NCI-H146 treated with DMSO at 0.1 percent for 48 hours (cell line): ENCODE measurements at regions not wholly inside any gene's neighbourhood (a gene's known extent, or its start where the extent isn't known, plus 50 kb on each side); places are given as distances from the start of the nearest gene placed in this dataset.
A peak's percentile ranks its signal among the peaks of the same experiment; 100 is the strongest.

Experiments
- DNase-seq: peaks from one replicate; lab custom pipeline; 2025; ENCODE audit not compliant: unreplicated experiment; lab: John Stamatoyannopoulos, UW

GRCh38 chr9:18137815-18138214, 336.1 kb upstream of the ADAMTSL1 start:
- no peak for DNase-seq

GRCh38 chr9:18138656-18139055, 335.3 kb upstream of the ADAMTSL1 start:
- DNase-seq: no peak

DNA sequence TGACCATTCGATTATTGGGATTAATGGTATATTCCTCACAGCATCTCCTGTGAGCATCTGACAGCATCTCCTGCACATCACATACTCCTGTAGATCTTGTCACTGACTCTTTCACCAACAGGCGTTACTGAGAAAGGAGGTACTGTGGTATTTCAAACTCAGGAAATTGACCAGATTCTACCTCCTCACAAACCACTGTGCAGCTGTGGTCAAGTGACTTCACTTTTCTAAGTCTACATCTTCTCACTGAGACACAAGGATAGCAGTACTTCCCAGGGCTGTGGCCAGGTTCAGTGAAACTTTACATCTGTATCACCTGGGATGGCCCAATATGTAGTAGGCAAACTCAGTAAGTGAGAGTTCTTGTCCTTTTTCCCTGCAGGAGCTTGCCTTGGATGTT, 332.3 kb upstream of the ADAMTSL1 start:
- DNase-seq: no peak

DNA sequence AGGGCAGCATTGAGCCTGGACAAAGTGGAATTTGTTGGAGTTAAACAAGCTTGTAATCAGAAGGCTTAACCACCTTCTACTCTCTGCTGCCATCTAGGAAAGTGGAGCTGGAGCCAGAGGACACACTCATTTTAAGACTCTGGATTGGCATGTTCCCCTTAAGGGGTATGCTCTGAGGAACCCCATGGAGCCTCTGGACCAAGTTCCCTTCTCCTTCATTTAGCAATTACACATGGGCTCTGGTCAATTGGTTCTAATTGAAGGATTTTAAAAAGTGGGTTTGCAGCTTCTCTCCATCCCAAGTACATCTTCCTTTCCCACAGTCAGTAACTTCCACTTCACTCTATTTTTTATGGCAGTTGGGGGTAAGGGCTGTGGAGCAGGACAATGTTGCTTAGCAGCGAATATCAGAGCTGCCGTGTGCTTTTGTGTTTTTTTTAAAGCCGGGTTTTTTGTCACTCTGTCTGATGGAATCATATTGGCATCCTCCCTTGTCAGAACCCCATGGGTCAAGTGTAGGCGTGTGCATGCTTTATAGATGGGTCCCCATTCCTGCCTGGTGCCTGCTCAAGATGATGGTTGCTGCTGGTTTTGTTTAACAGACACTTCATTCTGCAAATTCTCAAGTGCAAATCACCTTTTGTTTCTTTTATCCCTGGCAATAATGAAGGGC, 330.7 kb upstream of the ADAMTSL1 start:
- no peak for DNase-seq

DNA sequence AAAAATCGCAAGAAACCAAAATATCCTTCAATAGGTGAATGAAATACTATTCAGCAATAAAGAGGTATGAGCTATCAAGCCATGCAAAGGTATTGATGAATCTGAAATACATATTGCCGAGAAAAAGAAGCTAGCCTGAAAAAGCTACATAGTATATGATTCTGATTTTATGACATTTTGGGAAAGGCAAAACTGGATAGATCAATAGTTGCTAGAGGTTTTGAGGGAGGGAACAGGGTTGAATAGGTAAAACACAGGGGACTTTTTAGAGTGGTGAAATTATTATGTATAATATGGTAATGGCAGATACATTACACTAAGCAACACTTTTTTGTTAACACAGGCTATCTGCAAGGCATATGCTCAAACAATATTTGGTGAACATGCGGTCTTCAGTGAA, 327.6 kb upstream of the ADAMTSL1 start:
- no peak for DNase-seq

- DNase-seq: no peak
These were observed 324.4 kb upstream of the ADAMTSL1 start for GRCh38 chr9:18149471-18150011.

- DNase-seq: no peak
These were observed 319.3 kb upstream of the ADAMTSL1 start for GRCh38 chr9:18154661-18155060.

DNA sequence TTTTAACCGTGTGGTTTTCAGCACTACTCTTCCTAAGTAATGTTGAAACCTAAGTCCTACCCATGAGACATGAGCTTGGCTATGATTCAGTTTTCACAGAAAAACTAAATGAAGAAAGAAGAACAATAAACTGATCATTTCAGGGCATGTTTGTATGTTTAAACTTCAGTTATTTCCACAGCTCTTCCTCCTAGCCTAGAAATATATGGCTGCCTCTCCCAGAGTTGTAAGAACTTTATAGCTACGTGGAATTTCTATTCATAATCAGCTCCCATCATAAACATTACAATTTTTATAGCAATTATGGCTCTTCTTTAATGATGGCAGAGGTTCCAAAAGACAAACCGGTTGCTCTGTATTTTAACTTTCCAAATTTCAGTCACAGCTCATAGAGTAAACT, 314.7 kb upstream of the ADAMTSL1 start:
- DNase-seq: no peak

GRCh38 chr9:18163146-18163545, 310.8 kb upstream of the ADAMTSL1 start:
- DNase-seq: no peak

GRCh38 chr9:18167733-18168132, 306.2 kb upstream of the ADAMTSL1 start:
- DNase-seq: no peak

DNA sequence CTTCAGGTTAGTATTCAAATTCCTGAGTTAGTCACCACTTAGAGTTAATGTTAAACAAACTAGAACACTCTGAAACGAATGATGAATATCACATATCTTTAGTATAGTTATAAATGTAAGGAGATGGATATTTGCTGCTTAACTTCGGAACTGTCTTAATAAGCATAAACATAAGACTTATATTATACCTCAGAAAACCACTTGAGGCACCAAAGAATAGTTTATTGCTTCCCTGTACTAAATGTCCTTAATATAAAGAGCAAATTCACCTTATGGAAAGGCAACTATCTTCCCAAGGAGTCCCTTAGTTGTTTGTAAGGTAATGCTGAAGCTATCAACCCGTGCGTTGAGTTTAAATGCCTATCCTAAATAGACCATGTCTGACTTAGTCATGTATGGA, 300.0 kb upstream of the ADAMTSL1 start:
- DNase-seq: no peak

GRCh38 chr9:18182636-18183035, 291.3 kb upstream of the ADAMTSL1 start:
- no peak for DNase-seq

DNA sequence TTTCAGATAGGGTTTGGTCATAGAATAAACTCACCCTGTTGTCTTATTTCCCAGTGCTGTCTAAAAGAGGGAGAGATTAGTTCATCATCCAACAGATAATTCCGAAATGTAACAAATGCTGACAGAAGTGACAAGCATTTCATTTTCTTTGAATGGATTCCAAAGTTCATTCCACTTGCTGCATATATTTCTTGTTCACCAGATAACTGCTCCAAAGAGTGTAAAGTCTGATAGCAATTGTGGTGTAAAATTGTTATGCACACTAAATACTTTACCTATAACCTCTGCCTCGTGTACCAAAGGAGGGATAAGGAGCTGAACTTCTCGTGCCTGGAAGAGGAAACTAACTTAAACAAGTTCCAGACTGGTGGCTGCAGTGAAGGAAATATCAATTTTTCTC, 290.0 kb upstream of the ADAMTSL1 start:
- no peak for DNase-seq

DNA sequence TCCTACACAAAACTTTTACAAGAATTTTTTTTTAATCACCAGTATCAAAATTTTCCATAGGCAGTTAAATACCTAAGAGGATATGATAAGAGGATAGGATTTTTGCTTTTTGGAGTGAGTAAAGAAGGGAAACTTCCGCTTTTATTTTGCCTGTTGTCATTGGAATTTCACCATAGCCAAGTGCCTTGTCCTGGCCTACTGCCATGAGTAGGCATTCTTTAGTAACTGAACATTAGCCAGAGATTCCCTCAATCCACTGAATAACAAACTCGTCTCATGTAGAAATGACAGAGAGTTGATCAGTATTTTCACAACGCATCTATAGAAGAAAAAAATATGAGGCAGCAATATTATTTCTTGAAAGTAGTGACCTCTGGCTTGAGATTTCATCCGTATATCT, 289.6 kb upstream of the ADAMTSL1 start:
- DNase-seq: no peak

DNA sequence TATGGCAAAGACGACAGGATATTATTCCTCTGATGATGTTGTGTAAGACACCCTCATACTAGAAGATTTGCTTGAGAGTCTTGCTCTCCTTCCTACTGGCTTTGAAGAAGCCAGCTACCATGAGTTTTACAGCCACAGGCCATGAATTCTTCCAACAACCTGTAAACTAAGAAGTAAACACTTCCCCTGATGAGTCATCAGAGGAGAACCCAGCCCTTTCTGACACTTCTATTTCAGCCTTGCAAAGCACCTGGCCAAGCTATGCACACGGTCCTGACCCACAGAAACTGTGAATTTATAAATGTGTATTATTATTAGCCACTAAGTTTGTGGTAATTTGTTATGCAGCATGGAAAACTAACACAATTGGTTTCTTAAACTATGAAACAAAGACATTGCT, 288.8 kb upstream of the ADAMTSL1 start:
- DNase-seq: no peak

- DNase-seq: no peak
These were observed 285.0 kb upstream of the ADAMTSL1 start for GRCh38 chr9:18188971-18189370.

DNA sequence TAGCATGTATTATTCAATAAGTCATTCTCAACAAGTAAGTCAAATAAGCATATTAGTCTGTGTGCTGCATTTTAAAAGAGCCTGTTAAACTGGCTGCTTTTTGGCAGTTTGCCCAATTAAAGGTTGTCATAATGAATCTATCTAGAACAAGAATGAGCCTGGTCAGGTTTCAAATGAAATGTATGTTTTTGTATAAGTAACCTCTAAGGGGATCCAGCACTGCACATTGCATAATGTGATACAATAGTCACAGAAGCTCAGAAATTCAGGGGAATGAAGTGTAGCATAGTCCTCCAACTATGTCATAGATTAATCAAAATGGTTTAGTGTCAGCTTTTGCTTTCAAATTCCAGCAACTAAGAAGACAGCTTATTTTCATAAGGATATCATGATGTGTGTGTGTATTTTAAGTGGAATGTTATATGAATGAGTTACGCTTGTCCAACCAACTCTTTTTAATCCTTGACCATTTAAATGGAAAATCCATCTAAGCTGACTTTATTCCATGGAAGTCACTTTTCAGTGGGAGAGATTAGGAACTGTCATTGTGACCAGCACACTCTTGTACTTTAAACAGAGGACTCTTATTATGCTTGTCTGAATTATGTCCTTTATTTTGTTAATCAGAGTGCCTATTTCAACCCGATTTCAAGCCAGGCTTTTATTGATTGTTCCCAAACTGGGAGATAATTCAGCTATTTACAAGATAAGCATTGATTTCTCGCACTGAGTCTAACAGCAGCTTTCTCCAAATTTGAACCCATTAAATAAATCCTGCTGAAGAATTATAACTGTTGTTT, 283.9 kb upstream of the ADAMTSL1 start:
- peak; percentile 22 for DNase-seq

DNA sequence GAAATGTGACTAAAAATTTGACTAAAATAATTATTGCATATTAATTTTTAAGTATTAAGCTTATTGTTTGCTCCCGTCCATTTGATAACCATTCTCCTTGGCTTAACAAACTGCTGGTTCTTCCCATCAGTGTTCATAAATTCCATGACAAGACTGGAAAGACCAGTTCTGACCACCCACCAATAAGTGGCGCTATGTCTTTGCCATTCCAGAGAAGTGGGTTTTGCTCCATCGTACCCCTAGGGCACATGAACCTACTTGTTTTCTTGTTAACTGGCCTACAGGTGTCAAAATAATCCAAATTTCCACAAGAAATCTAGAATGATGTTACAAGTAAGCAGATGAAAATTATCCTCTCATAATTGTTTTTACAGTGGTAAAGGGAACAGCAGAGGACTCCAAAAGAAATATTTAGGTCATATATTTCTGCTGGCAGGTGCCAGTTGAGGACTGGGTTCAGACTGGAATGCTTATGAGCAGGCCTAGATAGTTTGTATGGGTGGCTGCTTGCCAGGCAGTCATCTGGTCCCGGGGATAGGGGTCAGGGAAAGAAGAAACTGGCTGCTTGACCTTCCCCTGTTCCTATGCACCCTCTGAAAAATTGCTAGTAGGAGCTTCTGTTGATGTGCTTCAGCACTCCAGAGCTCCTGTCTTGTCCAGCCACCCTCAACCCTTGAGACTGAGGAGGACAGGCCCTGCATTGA, 283.1 kb upstream of the ADAMTSL1 start:
- no peak for DNase-seq

GRCh38 chr9:18194316-18194715, 279.6 kb upstream of the ADAMTSL1 start:
- no peak for DNase-seq

DNA sequence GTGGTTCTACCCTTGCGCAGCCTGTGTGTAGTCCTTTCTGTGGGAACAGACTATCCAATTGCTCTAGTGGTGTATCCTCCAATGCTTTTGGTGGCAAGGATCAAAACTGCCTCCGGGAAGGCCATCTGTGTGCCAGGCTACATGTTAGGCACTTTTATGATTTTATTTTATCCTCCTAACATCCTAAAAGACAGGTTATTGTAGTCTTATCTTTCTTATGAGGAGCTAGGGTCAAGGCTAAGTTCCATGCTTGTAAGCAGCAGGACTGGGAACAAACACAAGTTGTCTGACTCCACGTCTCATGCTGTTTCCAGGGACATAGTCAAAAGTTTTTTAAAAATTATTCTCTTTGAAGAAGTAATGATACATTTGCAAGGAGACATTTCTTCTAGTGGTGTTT, 278.7 kb upstream of the ADAMTSL1 start:
- DNase-seq: no peak

- no peak for DNase-seq
These were observed 271.0 kb upstream of the ADAMTSL1 start for GRCh38 chr9:18202924-18203323.

DNA sequence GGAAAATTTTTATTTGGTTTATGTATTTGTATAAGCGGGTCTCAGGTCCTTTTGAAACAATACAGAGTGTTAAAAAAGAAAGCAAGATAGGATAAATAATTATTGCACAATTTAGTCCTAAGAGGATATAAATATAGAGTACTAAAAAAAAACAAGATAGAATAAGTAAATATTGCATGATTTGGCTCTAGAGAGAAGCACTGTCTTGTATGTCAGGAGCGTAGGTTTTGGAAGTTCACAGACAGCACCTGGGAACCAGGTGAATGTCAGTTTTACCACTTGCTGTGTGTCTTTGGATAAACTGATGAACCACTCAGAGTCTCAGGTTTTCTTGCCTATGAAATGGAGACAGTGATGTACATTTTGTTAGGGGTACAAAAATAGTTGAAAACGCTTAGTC, 266.2 kb upstream of the ADAMTSL1 start:
- no peak for DNase-seq
